HepG2 (cell line): ENCODE measurements at regions not wholly inside any gene's neighbourhood (a gene's known extent, or its start where the extent isn't known, plus 50 kb on each side); places are given as distances from the start of the nearest gene placed in this dataset.

ENCODE experiments used
- ARID2 ChIP-seq: sonication (generic); formaldehyde crosslinking; IDR thresholded peaks from 2 replicates; pipeline ENCODE4 v1.8.1; 2022; ENCODE audit warnings: mild to moderate bottlenecking, missing genetic modification reagents, borderline replicate concordance
- ETS1 ChIP-seq: sonication (generic); formaldehyde crosslinking; IDR thresholded peaks from 2 replicates; pipeline ENCODE4 v1.4.0; 2020; ENCODE audit warnings: missing genetic modification reagents
- HNF1B ChIP-seq: sonication (generic); formaldehyde crosslinking; IDR thresholded peaks from 2 replicates; pipeline ENCODE4 v1.5.1; 2020; ENCODE audit warnings: mild to moderate bottlenecking, moderate library complexity, missing genetic modification reagents
- HNF4A ChIP-seq: sonication (generic); formaldehyde crosslinking; IDR thresholded peaks from 2 replicates; pipeline ENCODE4 v1.4.0; 2020; ENCODE audit warnings: missing genetic modification reagents
- LRRFIP1 ChIP-seq: sonication (generic); formaldehyde crosslinking; conservative IDR thresholded peaks from 2 replicates; pipeline ENCODE4 v1.4.0; 2020; ENCODE audit warnings: missing genetic modification reagents
- NCOA5 ChIP-seq: sonication (generic); formaldehyde crosslinking; IDR thresholded peaks from 2 replicates; pipeline ENCODE4 v1.4.0; 2020; ENCODE audit warnings: missing genetic modification reagents
- PAF1 ChIP-seq: IDR thresholded peaks from 2 replicates; pipeline ENCODE4 v1.6.1; 2016; ENCODE audit warnings: missing genetic modification reagents, missing compliant biosample characterization
- TARDBP ChIP-seq: sonication (generic); formaldehyde crosslinking; IDR thresholded peaks from 2 replicates; pipeline ENCODE4 v1.8.0; 2022; ENCODE audit warnings: mild to moderate bottlenecking, missing genetic modification reagents
- ZBTB10 ChIP-seq: sonication (generic); formaldehyde crosslinking; IDR thresholded peaks from 2 replicates; pipeline ENCODE4 v1.4.0; 2020; ENCODE audit warnings: missing genetic modification reagents, borderline replicate concordance
- ZNF772 ChIP-seq: sonication (generic); formaldehyde crosslinking; IDR thresholded peaks from 2 replicates; pipeline ENCODE4 v1.5.0; 2020; ENCODE audit warnings: mild to moderate bottlenecking, missing genetic modification reagents
- ZNF780A ChIP-seq: sonication (generic); formaldehyde crosslinking; IDR thresholded peaks from 2 replicates; pipeline ENCODE4 v1.8.0; 2022; ENCODE audit warnings: mild to moderate bottlenecking, missing genetic modification reagents, moderate library complexity

- TF ChIP-seq HNF1B (CRISPR knock-in tag) (peak; percentile 79; the same call in 1 of the 2 replicates), ETS1 (CRISPR knock-in tag) (no peak), ZBTB10 (CRISPR knock-in tag) (peak; percentile 73; the same call in 1 of the 2 replicates), LRRFIP1 (no peak), PAF1 (CRISPR knock-in tag) (no peak), ZNF772 (CRISPR knock-in tag) (no peak), HNF4A (peak; percentile 18; the same call in 1 of the 2 replicates), NCOA5 (no peak), ZNF780A (CRISPR knock-in tag) (no peak), TARDBP (CRISPR knock-in tag) (peak; percentile 28; the same call in 1 of the 2 replicates), ARID2 (CRISPR knock-in tag) (0 out of 2 replicates have a peak, but pooled peaks have one; percentile 47)
Observed at GRCh38 chr2:134119713-134120405, 134.0 kb upstream of the MGAT5 start (continued).
